Breast epithelium (tissue), 4 donors: ENCODE measurements at regions not wholly inside any gene's neighbourhood (a gene's known extent, or its start where the extent isn't known, plus 50 kb on each side); places are given as distances from the start of the nearest gene placed in this dataset.

Experiments
- DNase-seq, 2 donors: peaks; one replicate each; pipeline ENCODE4 v3.0.0-alpha.2; 2019; ENCODE audit warnings: low spot score in 2 of 2
- H3K27ac ChIP-seq, 2 donors: fragments of 200-600 bp; sonication (generic) in 1 of 2; one replicate each; pipeline ENCODE4 v1.5.1; 2016 to 2019; ENCODE audit warnings: mild to moderate bottlenecking in 1 of 2
- H3K27me3 ChIP-seq, 2 donors: fragments of 200-600 bp; sonication (generic) in 1 of 2; one replicate each; pipeline versions ENCODE4 v1.5.1 to v1.6.0; 2017 to 2019; ENCODE audit warnings: control low read depth in 1 of 2, mild to moderate bottlenecking in 1 of 2
- H3K36me3 ChIP-seq: fragments of 200-600 bp; one replicate; pipeline ENCODE4 v1.5.1; 2019
- H3K4me1 ChIP-seq, 2 donors: fragments of 200-600 bp; sonication (generic); one replicate each; pipeline ENCODE4 v1.5.1; 2016 to 2019; ENCODE audit warnings: control low read depth in 1 of 2
- H3K4me3 ChIP-seq, 3 donors: fragments of 200-600 bp; sonication (generic); 1 replicate in 2 of 3; 2 replicates in 1 of 3; pipeline ENCODE4 v1.5.1; 2016 to 2019; ENCODE audit warnings: mild to moderate bottlenecking in 3 of 3, moderate library complexity in 2 of 3
- H3K9me3 ChIP-seq, 2 donors: fragments of 200-600 bp; sonication (generic) in 1 of 2; one replicate each; pipeline ENCODE4 v1.5.1; 2016 to 2019; ENCODE audit warnings: control low read depth in 1 of 2
- CTCF ChIP-seq, 3 donors: fragments of 450-650 bp; IDR thresholded peaks; one replicate each; pipeline ENCODE4 v1.5.1; 2016 to 2017; ENCODE audit warnings: antibody characterized with exemption in 3 of 3, mild to moderate bottlenecking in 3 of 3, moderate library complexity in 3 of 3
- POLR2A ChIP-seq: fragments of 450-650 bp; IDR thresholded peaks from one replicate; pipeline ENCODE4 v1.6.1; 2016; ENCODE audit warnings: antibody characterized with exemption, mild to moderate bottlenecking, moderate library complexity
- POLR2AphosphoS5 ChIP-seq, 3 donors: sonication (generic); formaldehyde crosslinking; IDR thresholded peaks; one replicate each; pipeline ENCODE4 v1.6.1; 2017; ENCODE audit warnings: antibody characterized with exemption in 3 of 3
- intact Hi-C: fragments of 100-400 bp; cut with DNase I; formaldehyde crosslinking; loops from one replicate; pipeline ENCODE4 v1.15.1; 2023; ENCODE audit warnings: low total_unique reads

- Histone ChIP-seq H3K27ac (no peak overlapping the region), H3K27me3 (no peaks in the 10 kb centered on the region), H3K4me1 (no peaks in the 10 kb centered on the region), H3K9me3 (no peaks in the 10 kb centered on the region), H3K4me3 (no peak overlapping the region), H3K36me3 (no peaks in the 10 kb centered on the region)
- no peak for DNase-seq
- intact Hi-C loops, result loop anchor here (10.0 kb wide), 1 partner anchor 1394 kb away; no protein-coding TSS in a partner anchor
- no peak for TF ChIP-seq CTCF (IDR thresholded peaks at IDR 0.05)
- no peak for TF ChIP-seq POLR2A
- TF ChIP-seq POLR2AphosphoS5 (IDR thresholded peaks at IDR 0.05), result no peak
Observed at GRCh38 chr2:12400543-12400942, 316.2 kb upstream of the TRIB2 start.

- no peak overlapping the region for H3K4me3 ChIP-seq
- no peak for DNase-seq
- intact Hi-C loops, result loop anchor here (10.0 kb wide), 1 partner anchor 1392 kb away; no protein-coding TSS in a partner anchor
- H3K4me1 ChIP-seq, result no peaks in the 10 kb centered on the region
- no peaks in the 10 kb centered on the region for H3K9me3 ChIP-seq
- H3K27me3 ChIP-seq, result no peaks in the 10 kb centered on the region
- H3K36me3 ChIP-seq, result no peaks in the 10 kb centered on the region
- no peak overlapping the region for H3K27ac ChIP-seq
- TF ChIP-seq POLR2AphosphoS5 (IDR thresholded peaks at IDR 0.05) (no peak), CTCF (IDR thresholded peaks at IDR 0.05) (no peak), POLR2A (no peak)
Observed at GRCh38 chr2:12402440-12403139, 314.1 kb upstream of the TRIB2 start.

DNA sequence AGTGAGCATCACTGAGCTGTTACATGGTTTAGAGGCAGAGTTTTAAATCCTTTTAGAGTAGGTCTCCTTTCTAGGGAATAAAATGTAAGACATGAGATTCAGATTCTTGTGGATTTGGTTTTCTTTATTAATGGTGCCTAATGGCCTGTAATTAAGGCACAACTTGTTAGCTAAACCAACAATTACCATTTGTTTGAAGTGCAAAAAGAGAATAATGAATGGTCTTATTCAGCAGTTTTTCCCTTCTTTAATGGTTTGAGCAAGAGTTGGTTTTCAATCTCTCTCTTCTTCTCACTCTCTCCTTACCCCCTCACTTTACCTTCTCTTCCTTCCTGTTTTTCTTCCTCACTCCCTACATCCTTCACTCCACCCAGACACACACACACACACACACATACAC is 312.2 kb upstream of the TRIB2 start:
- TF ChIP-seq POLR2A (no peak), CTCF (IDR thresholded peaks at IDR 0.05) (no peak), POLR2AphosphoS5 (IDR thresholded peaks at IDR 0.05) (no peak)
- Histone ChIP-seq H3K27ac (no peak overlapping the region), H3K36me3 (no peaks in the 10 kb centered on the region), H3K4me3 (no peak overlapping the region), H3K4me1 (no peaks in the 10 kb centered on the region), H3K9me3 (no peaks in the 10 kb centered on the region), H3K27me3 (no peaks in the 10 kb centered on the region)
- intact Hi-C loops, result loop anchor here (10.0 kb wide), 1 partner anchor 1390 kb away; no protein-coding TSS in a partner anchor
- no peak for DNase-seq

DNA sequence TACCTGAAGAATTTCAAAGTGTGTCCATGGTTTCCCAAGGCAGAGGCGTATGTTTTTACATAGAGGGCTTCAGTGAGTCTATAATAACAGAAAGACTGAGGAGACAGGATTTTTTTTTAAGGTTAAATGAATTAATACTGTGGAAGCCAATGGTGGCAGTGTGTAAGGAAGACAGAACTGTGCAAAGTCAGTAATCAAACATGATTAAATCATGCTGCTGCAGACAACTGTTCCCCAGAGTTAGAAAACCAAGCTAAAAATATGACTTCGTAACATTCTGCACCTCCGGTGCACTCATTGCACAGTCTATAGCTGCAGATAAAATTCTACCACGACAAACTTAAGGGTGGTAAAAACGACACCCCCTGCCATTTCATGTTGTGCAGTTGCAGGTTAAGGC is 309.6 kb upstream of the TRIB2 start:
- no peaks in the 10 kb centered on the region for H3K36me3 ChIP-seq
- no peaks in the 10 kb centered on the region for H3K9me3 ChIP-seq
- no peak for TF ChIP-seq POLR2AphosphoS5 (IDR thresholded peaks at IDR 0.05)
- TF ChIP-seq POLR2A, result no peak
- TF ChIP-seq CTCF (IDR thresholded peaks at IDR 0.05), result no peak
- intact Hi-C loops, result loop anchor here (10.0 kb wide), 1 partner anchor 1388 kb away; no protein-coding TSS in a partner anchor
- no peak overlapping the region for H3K27ac ChIP-seq
- H3K4me3 ChIP-seq, result no peak overlapping the region
- H3K4me1 ChIP-seq, result no peaks in the 10 kb centered on the region
- no peak for DNase-seq
- no peaks in the 10 kb centered on the region for H3K27me3 ChIP-seq

- Histone ChIP-seq H3K36me3 (no peaks in the 10 kb centered on the region), H3K4me1 (no peaks in the 10 kb centered on the region), H3K4me3 (no peak overlapping the region), H3K27ac (no peak overlapping the region), H3K27me3 (no peaks in the 10 kb centered on the region), H3K9me3 (no peaks in the 10 kb centered on the region)
- intact Hi-C loops, result no loop called here
- DNase-seq, result no peak
- TF ChIP-seq POLR2AphosphoS5 (IDR thresholded peaks at IDR 0.05) (no peak), POLR2A (no peak), CTCF (IDR thresholded peaks at IDR 0.05) (no peak)
Observed at GRCh38 chr2:12412898-12413305, 303.8 kb upstream of the TRIB2 start.
